MM.1S (cell line): ENCODE measurements at regions not wholly inside any gene's neighbourhood (a gene's known extent, or its start where the extent isn't known, plus 50 kb on each side); places are given as distances from the start of the nearest gene placed in this dataset.

Source experiments
- EZH2 ChIP-seq: fragments of 300-600 bp; sonication (generic); optimal IDR thresholded peaks from 2 replicates; pipeline ENCODE3; 2017; ENCODE audit warnings: low read depth, mild to moderate bottlenecking, antibody characterized with exemption, low read length, mixed read lengths
- TF ChIP-seq, protein P1 (sequence below): fragments of 300-600 bp; sonication (generic); IDR thresholded peaks from 2 replicates; pipeline ENCODE4 v1.5.1; 2016; ENCODE audit warnings: antibody characterized with exemption, low read length, mixed read lengths

DNA sequence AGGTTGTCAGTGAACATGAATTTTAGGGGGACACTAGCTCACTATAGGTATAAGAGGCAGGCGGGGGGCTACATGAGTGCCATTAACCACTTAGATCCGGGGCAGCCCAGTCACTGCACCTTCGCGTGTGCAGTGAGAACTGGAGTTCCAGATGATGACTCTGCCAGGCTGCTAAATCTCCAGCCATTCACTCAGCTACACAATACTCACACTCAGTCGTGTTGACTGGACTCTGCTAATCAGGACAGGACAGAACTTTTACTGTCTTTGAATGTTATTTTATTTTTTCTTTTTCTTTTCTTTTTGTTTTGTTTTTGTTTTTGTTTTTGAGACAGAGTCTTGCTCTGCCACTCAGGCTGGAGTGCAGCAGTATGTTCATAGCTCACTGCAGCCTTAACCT lies 465.6 kb downstream of the AACS start:
- TF ChIP-seq EZH2: no peak
- TF ChIP-seq, protein P1, sequence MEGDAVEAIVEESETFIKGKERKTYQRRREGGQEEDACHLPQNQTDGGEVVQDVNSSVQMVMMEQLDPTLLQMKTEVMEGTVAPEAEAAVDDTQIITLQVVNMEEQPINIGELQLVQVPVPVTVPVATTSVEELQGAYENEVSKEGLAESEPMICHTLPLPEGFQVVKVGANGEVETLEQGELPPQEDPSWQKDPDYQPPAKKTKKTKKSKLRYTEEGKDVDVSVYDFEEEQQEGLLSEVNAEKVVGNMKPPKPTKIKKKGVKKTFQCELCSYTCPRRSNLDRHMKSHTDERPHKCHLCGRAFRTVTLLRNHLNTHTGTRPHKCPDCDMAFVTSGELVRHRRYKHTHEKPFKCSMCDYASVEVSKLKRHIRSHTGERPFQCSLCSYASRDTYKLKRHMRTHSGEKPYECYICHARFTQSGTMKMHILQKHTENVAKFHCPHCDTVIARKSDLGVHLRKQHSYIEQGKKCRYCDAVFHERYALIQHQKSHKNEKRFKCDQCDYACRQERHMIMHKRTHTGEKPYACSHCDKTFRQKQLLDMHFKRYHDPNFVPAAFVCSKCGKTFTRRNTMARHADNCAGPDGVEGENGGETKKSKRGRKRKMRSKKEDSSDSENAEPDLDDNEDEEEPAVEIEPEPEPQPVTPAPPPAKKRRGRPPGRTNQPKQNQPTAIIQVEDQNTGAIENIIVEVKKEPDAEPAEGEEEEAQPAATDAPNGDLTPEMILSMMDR: no peak
